ENCODE measurements at regions not wholly inside any gene's neighbourhood (a gene's known extent, or its start where the extent isn't known, plus 50 kb on each side); places are given as distances from the start of the nearest gene placed in this dataset.

GRCh38 chr17:79511471-79511870 is 99.4 kb downstream of the RBFOX3 start:
- no peak overlapping the region for H3K4ac ChIP-seq (ENCODE audit: low read depth, low read length)
- H4K8ac ChIP-seq (replicated peaks; ENCODE audit: insufficient read length, low read depth, low read length), result no peak overlapping the region
- H3K27me3 ChIP-seq (ENCODE audit: insufficient read depth, low read length), result no peaks in the 10 kb centered on the region
- no peaks in the 10 kb centered on the region for H3K79me2 ChIP-seq (ENCODE audit: insufficient read depth, low read length)
- H3K23ac ChIP-seq (ENCODE audit: insufficient read length, low read depth, low read length), result no peak overlapping the region
- H4K91ac ChIP-seq (ENCODE audit: insufficient read length, low read depth, low read length), result no peak overlapping the region
- Mint-ChIP-seq H3K27me3 (ENCODE audit: low read depth) (peaks cover 4% of the 10 kb centered on the region), H3K9me3 (peaks cover 4 to 5% of the 10 kb centered on the region in 2 experiments; a peak in 4 of 5 replicates), H3K36me3 (ENCODE audit: insufficient read depth in 1 of 3, low read depth in 3 of 3) (0 out of 7 replicates have a peak, but pooled peaks cover 0 to 2% (median 0%) of the 10 kb centered on the region in 3 experiments), H3K27ac (no peak overlapping the region), H3K4me1 (peaks cover 13 to 18% of the 10 kb centered on the region in 2 experiments), H3K4me3 (no peak overlapping the region)
- no peak overlapping the region for H2BK15ac ChIP-seq (ENCODE audit: low read depth, low read length)
- H3K79me1 ChIP-seq (ENCODE audit: insufficient read depth, low read depth, low read length, poor library complexity, severe bottlenecking), result no peaks in the 10 kb centered on the region
- no peak overlapping the region for H2AK5ac ChIP-seq (ENCODE audit: insufficient read length, low read length)
- no peaks in the 10 kb centered on the region for H3K4me1 ChIP-seq (ENCODE audit: insufficient read depth, low read length)
- H3K4me2 ChIP-seq (ENCODE audit: insufficient read depth, insufficient read length, low read length), result no peak overlapping the region
- H3K14ac ChIP-seq (ENCODE audit: insufficient read depth, low read length), result no peak overlapping the region
- no peaks in the 10 kb centered on the region for H4K20me1 ChIP-seq (ENCODE audit: control insufficient read depth, insufficient read depth, insufficient read length)
- no CpG with 5 or more reads among the region's 12 CpGs for WGBS (ENCODE audit: extremely low coverage, insufficient read length, low lambda C conversion rate)
- H2AFZ ChIP-seq (ENCODE audit: low read length), result no peak overlapping the region
- H3K9me3 ChIP-seq (ENCODE audit: control insufficient read depth, low read depth, low read length), result no peaks in the 10 kb centered on the region
- no peak overlapping the region for H3K56ac ChIP-seq (ENCODE audit: insufficient read length, low read depth, low read length)
- no peak overlapping the region for H2BK120ac ChIP-seq (ENCODE audit: low read depth, low read length, poor library complexity, severe bottlenecking)
- TF ChIP-seq, protein P1, sequence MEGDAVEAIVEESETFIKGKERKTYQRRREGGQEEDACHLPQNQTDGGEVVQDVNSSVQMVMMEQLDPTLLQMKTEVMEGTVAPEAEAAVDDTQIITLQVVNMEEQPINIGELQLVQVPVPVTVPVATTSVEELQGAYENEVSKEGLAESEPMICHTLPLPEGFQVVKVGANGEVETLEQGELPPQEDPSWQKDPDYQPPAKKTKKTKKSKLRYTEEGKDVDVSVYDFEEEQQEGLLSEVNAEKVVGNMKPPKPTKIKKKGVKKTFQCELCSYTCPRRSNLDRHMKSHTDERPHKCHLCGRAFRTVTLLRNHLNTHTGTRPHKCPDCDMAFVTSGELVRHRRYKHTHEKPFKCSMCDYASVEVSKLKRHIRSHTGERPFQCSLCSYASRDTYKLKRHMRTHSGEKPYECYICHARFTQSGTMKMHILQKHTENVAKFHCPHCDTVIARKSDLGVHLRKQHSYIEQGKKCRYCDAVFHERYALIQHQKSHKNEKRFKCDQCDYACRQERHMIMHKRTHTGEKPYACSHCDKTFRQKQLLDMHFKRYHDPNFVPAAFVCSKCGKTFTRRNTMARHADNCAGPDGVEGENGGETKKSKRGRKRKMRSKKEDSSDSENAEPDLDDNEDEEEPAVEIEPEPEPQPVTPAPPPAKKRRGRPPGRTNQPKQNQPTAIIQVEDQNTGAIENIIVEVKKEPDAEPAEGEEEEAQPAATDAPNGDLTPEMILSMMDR (conservative IDR thresholded peaks at IDR 0.05), result no peak
- no peak for DNase-seq
- H4K5ac ChIP-seq (ENCODE audit: insufficient read length, low read depth, low read length), result no peak overlapping the region
- no peak overlapping the region for H2BK5ac ChIP-seq (ENCODE audit: insufficient read length, low read length)
- H3K23me2 ChIP-seq (ENCODE audit: insufficient read length, low read depth, low read length, poor library complexity, severe bottlenecking), result no peaks in the 10 kb centered on the region
- H3K27ac ChIP-seq (ENCODE audit: insufficient read length, low read depth, low read length), result no peak overlapping the region
- H3T11ph ChIP-seq (ENCODE audit: low read length), result no peak overlapping the region
- no peak overlapping the region for H3K9ac ChIP-seq (ENCODE audit: extremely low read depth, insufficient read length, low read length)
- H2BK20ac ChIP-seq (ENCODE audit: low read depth, low read length, poor library complexity, severe bottlenecking), result no peak overlapping the region
- H2BK12ac ChIP-seq (ENCODE audit: insufficient read length, low read depth, low read length), result no peak overlapping the region
- H3K18ac ChIP-seq (ENCODE audit: insufficient read length, low read depth, low read length), result no peak overlapping the region

Data from H9 (cell line).